ENCODE measurements at regions not wholly inside any gene's neighbourhood (a gene's known extent, or its start where the extent isn't known, plus 50 kb on each side); places are given as distances from the start of the nearest gene placed in this dataset.

DNA sequence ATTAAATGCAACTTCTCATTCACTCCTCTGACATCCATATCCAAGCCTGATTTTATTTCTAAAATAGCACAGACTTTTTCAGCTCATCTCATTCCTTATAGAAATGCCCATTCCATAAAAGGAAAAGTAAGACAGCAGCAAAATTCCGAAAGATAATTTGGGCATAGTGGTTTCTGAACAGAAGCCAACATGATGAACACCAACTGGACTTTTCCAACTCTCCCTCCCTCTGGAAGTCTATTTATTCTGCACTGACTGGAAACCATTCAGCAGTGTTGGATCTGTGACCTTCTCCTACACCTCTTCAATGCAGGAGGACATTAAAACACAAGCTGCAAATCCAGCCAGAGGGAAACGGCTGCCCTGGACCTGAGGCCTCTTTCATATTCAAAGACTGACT is 306.2 kb upstream of the NT5E start:
- ChIA-PET CTCF (no interaction called here), POLR2A (no interaction called here)
- Histone ChIP-seq H3K36me3 (ENCODE audit: control insufficient read depth, insufficient read depth, low read length) (no peaks in the 10 kb centered on the region), H3K27me3 (replicated peaks; ENCODE audit: control insufficient read depth, insufficient read depth, low read length) (no peaks in the 10 kb centered on the region), H3K4me3 (ENCODE audit: low read depth, low read length) (no peak overlapping the region), H3K9me3 (no peaks in the 10 kb centered on the region), H3K4me1 (no peaks in the 10 kb centered on the region)
- Mint-ChIP-seq H3K27ac (ENCODE audit: unreplicated experiment) (no peak overlapping the region), H3K36me3 (ENCODE audit: insufficient read depth, unreplicated experiment) (no peaks in the 10 kb centered on the region), H3K27me3 (ENCODE audit: insufficient read depth, unreplicated experiment) (peaks cover 7% of the 10 kb centered on the region), H3K4me1 (ENCODE audit: low read depth, unreplicated experiment) (no peaks in the 10 kb centered on the region), H3K4me3 (ENCODE audit: unreplicated experiment) (no peak overlapping the region), H3K9me3 (ENCODE audit: unreplicated experiment) (peaks cover 24% of the 10 kb centered on the region)
- intact Hi-C loops (cut with micrococcal nuclease; ENCODE audit: unreplicated experiment), result no loop called here
- no peak for DNase-seq
- no TSS peak for BruUV-seq (replicated peaks)
- TF ChIP-seq, protein P1, sequence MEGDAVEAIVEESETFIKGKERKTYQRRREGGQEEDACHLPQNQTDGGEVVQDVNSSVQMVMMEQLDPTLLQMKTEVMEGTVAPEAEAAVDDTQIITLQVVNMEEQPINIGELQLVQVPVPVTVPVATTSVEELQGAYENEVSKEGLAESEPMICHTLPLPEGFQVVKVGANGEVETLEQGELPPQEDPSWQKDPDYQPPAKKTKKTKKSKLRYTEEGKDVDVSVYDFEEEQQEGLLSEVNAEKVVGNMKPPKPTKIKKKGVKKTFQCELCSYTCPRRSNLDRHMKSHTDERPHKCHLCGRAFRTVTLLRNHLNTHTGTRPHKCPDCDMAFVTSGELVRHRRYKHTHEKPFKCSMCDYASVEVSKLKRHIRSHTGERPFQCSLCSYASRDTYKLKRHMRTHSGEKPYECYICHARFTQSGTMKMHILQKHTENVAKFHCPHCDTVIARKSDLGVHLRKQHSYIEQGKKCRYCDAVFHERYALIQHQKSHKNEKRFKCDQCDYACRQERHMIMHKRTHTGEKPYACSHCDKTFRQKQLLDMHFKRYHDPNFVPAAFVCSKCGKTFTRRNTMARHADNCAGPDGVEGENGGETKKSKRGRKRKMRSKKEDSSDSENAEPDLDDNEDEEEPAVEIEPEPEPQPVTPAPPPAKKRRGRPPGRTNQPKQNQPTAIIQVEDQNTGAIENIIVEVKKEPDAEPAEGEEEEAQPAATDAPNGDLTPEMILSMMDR (IDR thresholded peaks at IDR 0.05; ENCODE audit: insufficient read depth in 1 of 2, low read depth in 1 of 2, low read length in 1 of 2, severe bottlenecking in 1 of 2, unreplicated experiment in 1 of 2), result no peak

DNA sequence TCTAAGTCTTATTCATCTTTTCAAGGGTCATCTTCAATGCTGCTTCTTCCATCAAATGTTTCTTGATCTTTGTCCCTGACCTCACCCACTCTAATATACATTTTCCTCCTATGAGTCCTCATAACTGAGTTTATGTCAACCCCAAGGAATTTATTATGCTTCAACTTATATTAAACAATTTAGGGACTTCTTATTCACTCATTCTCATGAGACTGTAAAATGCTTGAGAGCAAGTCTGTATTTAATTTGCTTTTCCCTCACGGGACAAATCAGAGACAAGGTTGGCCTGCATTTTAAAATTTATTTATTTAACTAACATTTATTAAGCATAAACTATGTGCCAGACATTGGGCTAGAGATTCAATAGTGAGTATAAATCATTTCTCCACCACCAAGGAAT is 312.0 kb upstream of the NT5E start:
- Mint-ChIP-seq H3K27me3 (ENCODE audit: insufficient read depth, unreplicated experiment) (peaks cover 3% of the 10 kb centered on the region), H3K9me3 (ENCODE audit: unreplicated experiment) (no peaks in the 10 kb centered on the region), H3K4me1 (ENCODE audit: low read depth, unreplicated experiment) (no peaks in the 10 kb centered on the region), H3K4me3 (ENCODE audit: unreplicated experiment) (no peak overlapping the region), H3K27ac (ENCODE audit: unreplicated experiment) (no peak overlapping the region), H3K36me3 (ENCODE audit: insufficient read depth, unreplicated experiment) (no peaks in the 10 kb centered on the region)
- DNase-seq, result no peak
- no peaks in the 10 kb centered on the region for H3K36me3 ChIP-seq (ENCODE audit: control insufficient read depth, insufficient read depth, low read length)
- ChIA-PET CTCF (no interaction called here), POLR2A (no interaction called here)
- no peaks in the 10 kb centered on the region for H3K27me3 ChIP-seq (replicated peaks; ENCODE audit: control insufficient read depth, insufficient read depth, low read length)
- intact Hi-C loops (cut with micrococcal nuclease; ENCODE audit: unreplicated experiment), result no loop called here
- H3K9me3 ChIP-seq, result no peaks in the 10 kb centered on the region
- no peak overlapping the region for H3K4me3 ChIP-seq (ENCODE audit: low read depth, low read length)
- BruUV-seq (replicated peaks), result no TSS peak
- TF ChIP-seq, protein P1 (IDR thresholded peaks at IDR 0.05; ENCODE audit: insufficient read depth in 1 of 2, low read depth in 1 of 2, low read length in 1 of 2, severe bottlenecking in 1 of 2, unreplicated experiment in 1 of 2), result no peak
- no peaks in the 10 kb centered on the region for H3K4me1 ChIP-seq

DNA sequence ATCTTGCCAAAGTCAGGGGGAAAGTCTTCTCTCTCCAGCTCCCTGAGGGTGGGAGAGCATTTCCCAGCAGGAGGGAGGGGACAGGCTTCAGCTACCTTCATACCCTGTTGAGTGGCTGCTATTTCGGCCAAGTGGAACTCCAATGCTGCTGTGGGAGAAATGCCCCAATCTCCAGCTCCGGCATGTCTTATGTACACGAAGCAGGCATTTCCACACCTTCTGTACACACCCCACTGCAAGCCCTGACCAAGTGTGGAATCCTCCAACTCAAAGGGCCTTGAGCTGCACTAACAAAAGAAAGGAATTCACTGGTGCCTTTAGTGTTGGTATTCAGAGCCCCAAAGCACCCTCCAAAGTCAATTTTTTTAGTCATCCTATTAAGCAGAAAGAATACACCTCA is 313.6 kb upstream of the NT5E start:
- no TSS peak for BruUV-seq (replicated peaks)
- intact Hi-C loops (cut with micrococcal nuclease; ENCODE audit: unreplicated experiment), result no loop called here
- Mint-ChIP-seq H3K27ac (ENCODE audit: unreplicated experiment) (no peak overlapping the region), H3K27me3 (ENCODE audit: insufficient read depth, unreplicated experiment) (peaks cover 7% of the 10 kb centered on the region), H3K4me1 (ENCODE audit: low read depth, unreplicated experiment) (peaks cover 7% of the 10 kb centered on the region), H3K4me3 (ENCODE audit: unreplicated experiment) (no peak overlapping the region), H3K36me3 (ENCODE audit: insufficient read depth, unreplicated experiment) (no peaks in the 10 kb centered on the region), H3K9me3 (ENCODE audit: unreplicated experiment) (no peaks in the 10 kb centered on the region)
- Histone ChIP-seq H3K4me3 (ENCODE audit: low read depth, low read length) (no peak overlapping the region), H3K27me3 (replicated peaks; ENCODE audit: control insufficient read depth, insufficient read depth, low read length) (no peaks in the 10 kb centered on the region), H3K9me3 (no peaks in the 10 kb centered on the region), H3K4me1 (no peaks in the 10 kb centered on the region), H3K36me3 (ENCODE audit: control insufficient read depth, insufficient read depth, low read length) (no peaks in the 10 kb centered on the region)
- peak in 1 of 2 experiments; percentile 5 for DNase-seq
- CTCF ChIA-PET, result no interaction called here
- POLR2A ChIA-PET, result no interaction called here
- TF ChIP-seq, protein P1 (IDR thresholded peaks at IDR 0.05; ENCODE audit: insufficient read depth in 1 of 2, low read depth in 1 of 2, low read length in 1 of 2, severe bottlenecking in 1 of 2, unreplicated experiment in 1 of 2), result no peak
